Endothelial cell (in vitro differentiated cells): ENCODE measurements at regions not wholly inside any gene's neighbourhood (a gene's known extent, or its start where the extent isn't known, plus 50 kb on each side); places are given as distances from the start of the nearest gene placed in this dataset.

Experiments used
- DNase-seq: peaks from one replicate; pipeline ENCODE4 v3.0.0; 2021; ENCODE audit warnings: low spot score
- H3K27ac Mint-ChIP-seq: one replicate; pipeline ENCODE4 v1.8.0; 2021; ENCODE audit warnings: mixed read lengths, inconsistent platforms; ENCODE audit not compliant: unreplicated experiment
- H3K27me3 Mint-ChIP-seq: one replicate; pipeline ENCODE4 v1.8.0; 2021; ENCODE audit warnings: mild to moderate bottlenecking, moderate library complexity, mixed read lengths, inconsistent platforms; ENCODE audit not compliant: unreplicated experiment
- H3K36me3 Mint-ChIP-seq: one replicate; pipeline ENCODE4 v1.8.0; 2021; ENCODE audit warnings: mild to moderate bottlenecking, low read depth, mixed read lengths, inconsistent platforms; ENCODE audit not compliant: unreplicated experiment
- H3K4me1 Mint-ChIP-seq: one replicate; pipeline ENCODE4 v1.8.0; 2021; ENCODE audit warnings: mild to moderate bottlenecking, mixed read lengths, inconsistent platforms; ENCODE audit not compliant: unreplicated experiment
- H3K4me3 Mint-ChIP-seq: one replicate; pipeline ENCODE4 v1.8.0; 2021; ENCODE audit warnings: mild to moderate bottlenecking, mixed read lengths, inconsistent platforms; ENCODE audit not compliant: unreplicated experiment
- H3K9me3 Mint-ChIP-seq: one replicate; pipeline ENCODE4 v1.8.0; 2021; ENCODE audit warnings: mixed read lengths, inconsistent platforms; ENCODE audit not compliant: unreplicated experiment
- CTCF ChIP-seq: fragments of 200-600 bp; sonication (generic); IDR thresholded peaks from one replicate; pipeline ENCODE4 v1.5.0; 2021; ENCODE audit warnings: antibody characterized with exemption; ENCODE audit not compliant: unreplicated experiment

DNA sequence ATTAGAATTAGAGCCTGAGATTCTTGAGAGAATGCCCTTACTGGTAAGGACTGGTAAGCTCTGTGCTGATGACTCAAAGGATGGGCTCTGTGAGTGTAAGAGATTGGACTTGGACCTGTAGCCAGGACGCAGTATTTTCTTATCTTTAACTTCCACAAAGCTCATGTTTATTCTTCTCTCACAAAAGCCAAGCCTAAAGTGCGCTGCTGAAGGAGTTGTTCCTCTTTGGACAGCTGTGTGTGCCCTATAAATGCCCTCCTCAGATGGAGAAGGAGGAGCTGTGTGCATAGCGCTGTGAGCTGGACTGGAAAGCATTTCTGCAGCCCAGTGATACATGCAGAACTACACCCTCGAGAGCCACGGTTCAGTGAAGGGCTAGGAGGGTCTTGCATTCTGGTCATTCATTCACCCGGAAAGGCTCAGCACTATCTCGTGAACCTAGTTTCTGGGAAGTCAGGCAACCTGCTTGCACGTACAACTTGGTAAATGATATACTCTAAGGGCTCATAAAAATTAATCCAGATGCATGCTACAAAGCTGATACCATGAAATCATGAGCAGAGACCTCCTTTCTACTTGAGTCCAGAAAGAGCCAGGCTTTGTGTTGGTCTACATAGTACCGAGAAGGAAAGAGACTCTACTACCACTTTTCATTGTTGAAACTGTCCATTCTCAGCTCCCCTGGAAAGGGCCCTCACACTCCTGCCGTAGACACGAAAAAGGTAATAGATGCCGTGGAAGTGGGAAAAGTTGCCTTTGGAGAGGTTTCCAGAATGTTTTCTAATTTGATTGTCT, 103.0 kb upstream of the TBL1XR1 start:
- H3K4me1 Mint-ChIP-seq = peaks cover 10% of the 10 kb centered on the region
- DNase-seq = no peak
- no peak overlapping the region for H3K4me3 Mint-ChIP-seq
- no peak for TF ChIP-seq CTCF
- H3K27ac Mint-ChIP-seq = no peak overlapping the region
- H3K9me3 Mint-ChIP-seq = no peaks in the 10 kb centered on the region
- H3K27me3 Mint-ChIP-seq = no peaks in the 10 kb centered on the region
- H3K36me3 Mint-ChIP-seq = no peaks in the 10 kb centered on the region

GRCh38 chr3:177300842-177301241, 103.6 kb upstream of the TBL1XR1 start:
- no peak overlapping the region for H3K27ac Mint-ChIP-seq
- no peak for TF ChIP-seq CTCF
- no peak overlapping the region for H3K4me3 Mint-ChIP-seq
- DNase-seq = no peak
- H3K36me3 Mint-ChIP-seq = no peaks in the 10 kb centered on the region
- no peaks in the 10 kb centered on the region for H3K9me3 Mint-ChIP-seq
- H3K27me3 Mint-ChIP-seq = no peaks in the 10 kb centered on the region
- H3K4me1 Mint-ChIP-seq = peaks cover 9% of the 10 kb centered on the region

DNA sequence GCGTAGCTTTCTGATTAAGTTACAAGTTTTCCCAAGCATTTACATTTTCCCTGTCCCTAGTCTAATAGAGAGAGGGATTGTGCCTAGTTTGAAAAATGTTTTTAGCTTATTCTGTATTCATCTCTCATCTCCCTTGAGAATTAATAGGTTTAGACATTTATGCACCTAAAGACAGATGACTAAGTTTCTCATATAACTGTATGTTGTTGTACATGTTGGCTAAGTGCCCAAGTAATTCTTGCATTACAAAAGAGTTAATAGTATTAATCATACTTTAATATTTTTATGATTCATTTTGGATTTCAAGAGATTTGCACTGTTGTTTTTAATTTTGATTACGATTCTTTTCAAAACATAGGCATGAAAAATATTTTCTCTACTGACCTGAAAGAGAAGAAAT, 109.0 kb upstream of the TBL1XR1 start:
- Mint-ChIP-seq H3K27ac (no peak overlapping the region), H3K27me3 (no peaks in the 10 kb centered on the region), H3K36me3 (no peaks in the 10 kb centered on the region), H3K4me1 (peaks cover 3% of the 10 kb centered on the region), H3K9me3 (no peaks in the 10 kb centered on the region), H3K4me3 (no peak overlapping the region)
- no peak for TF ChIP-seq CTCF
- DNase-seq = no peak

DNA sequence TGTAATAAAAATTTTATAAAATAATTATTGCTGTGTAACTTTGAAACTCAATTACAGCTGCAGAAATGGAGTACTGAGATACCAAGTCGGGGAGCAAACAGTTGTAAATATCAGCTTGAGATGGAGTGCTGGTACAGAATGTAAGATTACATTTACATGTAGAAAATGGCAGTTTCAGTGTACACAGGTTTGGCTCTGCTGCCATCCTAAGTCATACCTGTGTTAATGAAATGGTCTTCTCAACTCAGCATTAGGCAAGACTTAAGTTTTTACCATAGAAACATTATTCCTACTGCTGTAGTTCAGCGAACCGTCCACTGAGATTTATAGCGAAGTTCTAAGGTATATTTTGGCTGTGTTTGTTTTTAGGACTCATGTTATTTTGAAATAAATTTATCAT, 110.1 kb upstream of the TBL1XR1 start:
- no peaks in the 10 kb centered on the region for H3K27me3 Mint-ChIP-seq
- H3K36me3 Mint-ChIP-seq = no peaks in the 10 kb centered on the region
- DNase-seq = no peak
- H3K4me3 Mint-ChIP-seq = no peak overlapping the region
- no peaks in the 10 kb centered on the region for H3K9me3 Mint-ChIP-seq
- no peak for TF ChIP-seq CTCF
- peaks cover 3% of the 10 kb centered on the region for H3K4me1 Mint-ChIP-seq
- no peak overlapping the region for H3K27ac Mint-ChIP-seq

GRCh38 chr3:177307826-177308225, 110.5 kb upstream of the TBL1XR1 start:
- Mint-ChIP-seq H3K36me3 (no peaks in the 10 kb centered on the region), H3K4me3 (no peak overlapping the region), H3K27ac (no peak overlapping the region), H3K4me1 (peaks cover 3% of the 10 kb centered on the region), H3K27me3 (no peaks in the 10 kb centered on the region), H3K9me3 (no peaks in the 10 kb centered on the region)
- no peak for DNase-seq
- TF ChIP-seq CTCF = no peak
